Kidney (tissue), 13 donors: ENCODE measurements at regions not wholly inside any gene's neighbourhood (a gene's known extent, or its start where the extent isn't known, plus 50 kb on each side); places are given as distances from the start of the nearest gene placed in this dataset.
A peak's percentile ranks its signal among the peaks of the same experiment; 100 is the strongest.

Experiments used
- DNase-seq, 5 donors: peaks; one replicate each; pipeline ENCODE4 v3.0.0-alpha.2; 2013 to 2020
- FAIRE-seq: peaks from 2 replicates; lab custom pipeline; 2012; peaks lifted over from hg19 to GRCh38; lab: Jason Lieb, UNC
- H3K27ac ChIP-seq, 2 donors: one replicate each; pipeline ENCODE4 v1.7.0; 2013; ENCODE audit warnings: low read depth in 2 of 2, low read length in 2 of 2, inconsistent platforms in 1 of 2
- H3K27me3 ChIP-seq: one replicate; pipeline ENCODE4 v1.7.1; 2013; ENCODE audit warnings: low read length, inconsistent platforms; ENCODE audit not compliant: control insufficient read depth, insufficient read depth
- H3K36me3 ChIP-seq, 3 donors: one replicate each; pipeline versions ENCODE4 v1.7.0 to v1.7.1; 2013; ENCODE audit warnings: low read length in 3 of 3, control low read depth in 1 of 3, inconsistent platforms in 1 of 3; ENCODE audit not compliant: insufficient read depth in 3 of 3, control insufficient read depth in 2 of 3
- H3K4me1 ChIP-seq, 3 donors: one replicate each; pipeline versions ENCODE4 v1.7.0 to v1.7.1; 2013; ENCODE audit warnings: low read length in 3 of 3, inconsistent platforms in 1 of 3, low read depth in 1 of 3; ENCODE audit not compliant: control insufficient read depth in 2 of 3, insufficient read depth in 2 of 3
- H3K4me3 ChIP-seq, 3 donors: one replicate each; pipeline versions ENCODE4 v1.7.0 to v1.8.1; 2013; ENCODE audit warnings: low read length in 3 of 3, control low read depth in 1 of 3, inconsistent platforms in 1 of 3
- H3K9ac ChIP-seq, 3 donors: one replicate each; pipeline versions ENCODE4 v1.7.0 to v1.7.1; 2013; ENCODE audit warnings: low read length in 3 of 3, control low read depth in 1 of 3, inconsistent platforms in 1 of 3
- H3K9me3 ChIP-seq, 3 donors: one replicate each; pipeline versions ENCODE4 v1.7.0 to v1.7.1; 2013; ENCODE audit warnings: low read length in 3 of 3, control low read depth in 1 of 3, inconsistent platforms in 1 of 3; ENCODE audit not compliant: control insufficient read depth in 2 of 3, insufficient read depth in 1 of 3
- CTCF ChIP-seq: IDR thresholded peaks from 3 replicates; pipeline ENCODE4 v1.5.1; 2012; ENCODE audit warnings: mild to moderate bottlenecking, moderate library complexity, borderline replicate concordance; ENCODE audit not compliant: insufficient read depth; ENCODE audit errors: extremely low read depth
- intact Hi-C: fragments of 100-400 bp; cut with DNase I; formaldehyde crosslinking; loops from one replicate; pipeline ENCODE4 v1.11.1; 2022
- donor health status: control.
- donor health status: control.
- donor health status: control.
- donor health status: control.
- donor health status: control.
- donor health status: DM: yes; HTN: yes; CAD: no.
- donor health status: Normal renal cell carcinoma (clear cell type).

DNA sequence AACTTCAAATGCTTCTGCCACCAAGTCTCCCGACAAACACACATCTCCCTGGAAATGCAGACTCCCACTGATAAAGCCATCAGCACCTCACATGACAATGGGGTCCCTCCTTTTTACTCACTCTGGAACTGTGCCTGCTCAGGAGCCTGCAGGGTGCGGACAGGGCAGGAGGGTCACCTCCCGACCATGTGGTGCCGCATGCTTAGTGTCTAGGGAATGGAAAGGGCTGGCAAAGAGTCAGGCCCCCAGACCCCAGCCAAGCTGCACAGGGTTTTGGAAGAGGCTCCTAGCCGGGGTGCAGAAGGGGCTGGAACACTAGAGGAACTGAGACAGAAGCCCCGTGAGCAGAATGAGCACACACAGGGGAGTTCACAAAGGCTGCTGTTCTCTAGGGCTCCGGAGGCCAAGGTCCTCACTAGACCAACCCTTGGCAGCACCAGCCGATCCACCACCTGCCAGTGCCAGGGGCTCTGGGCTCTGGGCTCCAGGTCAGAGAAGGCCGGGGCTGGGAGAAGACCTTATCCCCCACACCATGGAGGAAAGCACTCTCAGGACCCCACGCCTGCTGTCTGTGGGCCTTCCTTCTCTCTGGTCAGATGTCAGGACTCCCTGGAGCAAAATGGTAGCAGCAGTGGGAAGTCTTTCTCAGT lies 125.1 kb upstream of the FGF3 start:
- no peak overlapping the region for H3K4me3 ChIP-seq
- no peak overlapping the region for H3K9ac ChIP-seq
- no peaks in the 10 kb centered on the region for H3K9me3 ChIP-seq
- intact Hi-C loops: no loop called here
- peaks cover 0 to 4% (median 3%) of the 10 kb centered on the region in 3 donors for H3K4me1 ChIP-seq
- H3K27ac ChIP-seq: no peak overlapping the region
- FAIRE-seq (no peak), DNase-seq (peak in 1 of 5 donors; percentile 52)
- H3K27me3 ChIP-seq: no peaks in the 10 kb centered on the region
- no peaks in the 10 kb centered on the region for H3K36me3 ChIP-seq
- no peak for TF ChIP-seq CTCF

- H3K9ac ChIP-seq: no peak overlapping the region
- no peak for DNase-seq
- intact Hi-C loops: no loop called here
- no peak overlapping the region for H3K4me3 ChIP-seq
- no peak for FAIRE-seq
- no peaks in the 10 kb centered on the region for H3K9me3 ChIP-seq
- no peaks in the 10 kb centered on the region for H3K27me3 ChIP-seq
- TF ChIP-seq CTCF: no peak
- no peak overlapping the region for H3K27ac ChIP-seq
- H3K36me3 ChIP-seq: no peaks in the 10 kb centered on the region
- peaks cover 0 to 2% (median 1%) of the 10 kb centered on the region in 3 donors for H3K4me1 ChIP-seq
These were observed 125.9 kb upstream of the FGF3 start for GRCh38 chr11:69945157-69945556.

DNA sequence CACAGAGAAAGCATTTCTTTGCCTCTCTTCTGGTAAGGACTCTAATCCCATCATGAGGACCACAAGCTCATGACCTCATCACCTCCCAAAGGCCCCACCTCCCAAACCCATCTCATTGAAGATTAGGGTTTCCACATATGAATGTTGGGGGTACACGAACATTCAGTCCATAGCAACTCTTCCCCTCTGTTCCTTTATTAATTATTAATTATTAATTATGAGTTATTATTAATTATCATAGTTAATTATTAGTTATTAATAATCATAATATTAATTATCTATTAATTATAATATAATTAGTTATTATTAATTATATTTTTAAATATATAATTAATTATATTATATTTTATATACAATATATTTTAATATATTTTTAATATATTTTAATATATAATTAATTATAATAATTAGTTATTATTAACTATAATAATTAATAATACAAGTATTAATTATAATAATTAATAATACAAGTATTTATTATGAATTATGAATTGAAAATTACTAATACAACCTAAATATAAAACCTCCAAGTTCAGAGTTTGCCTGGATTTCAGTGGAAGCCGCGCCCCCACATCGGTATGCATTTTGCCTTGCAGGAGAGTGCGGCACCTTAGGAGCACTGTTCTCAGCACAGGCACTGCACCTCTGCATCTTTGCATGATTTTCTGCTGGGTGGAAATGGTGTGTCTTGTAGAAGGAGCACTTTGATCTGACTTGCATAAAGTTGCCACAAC lies 128.0 kb upstream of the FGF3 start:
- peak; percentile 98 for FAIRE-seq
- no peaks in the 10 kb centered on the region for H3K27me3 ChIP-seq
- H3K4me3 ChIP-seq: no peak overlapping the region
- no peaks in the 10 kb centered on the region for H3K9me3 ChIP-seq
- intact Hi-C loops: no loop called here
- H3K4me1 ChIP-seq: no peaks in the 10 kb centered on the region
- no peaks in the 10 kb centered on the region for H3K36me3 ChIP-seq
- peak in 1 of 5 donors; percentile 3 for DNase-seq
- no peak for TF ChIP-seq CTCF
- no peak overlapping the region for H3K27ac ChIP-seq
- H3K9ac ChIP-seq: no peak overlapping the region
